GM12873 (cell line): ENCODE measurements at regions not wholly inside any gene's neighbourhood (a gene's known extent, or its start where the extent isn't known, plus 50 kb on each side); places are given as distances from the start of the nearest gene placed in this dataset.

Experiments used
- TF ChIP-seq, protein P1 (sequence below): IDR thresholded peaks from 2 replicates; pipeline ENCODE4 v1.5.1; 2012; ENCODE audit warnings: low read depth, mild to moderate bottlenecking, moderate library complexity, low read length, control low read depth; ENCODE audit not compliant: insufficient read depth; ENCODE audit errors: missing control alignments

DNA sequence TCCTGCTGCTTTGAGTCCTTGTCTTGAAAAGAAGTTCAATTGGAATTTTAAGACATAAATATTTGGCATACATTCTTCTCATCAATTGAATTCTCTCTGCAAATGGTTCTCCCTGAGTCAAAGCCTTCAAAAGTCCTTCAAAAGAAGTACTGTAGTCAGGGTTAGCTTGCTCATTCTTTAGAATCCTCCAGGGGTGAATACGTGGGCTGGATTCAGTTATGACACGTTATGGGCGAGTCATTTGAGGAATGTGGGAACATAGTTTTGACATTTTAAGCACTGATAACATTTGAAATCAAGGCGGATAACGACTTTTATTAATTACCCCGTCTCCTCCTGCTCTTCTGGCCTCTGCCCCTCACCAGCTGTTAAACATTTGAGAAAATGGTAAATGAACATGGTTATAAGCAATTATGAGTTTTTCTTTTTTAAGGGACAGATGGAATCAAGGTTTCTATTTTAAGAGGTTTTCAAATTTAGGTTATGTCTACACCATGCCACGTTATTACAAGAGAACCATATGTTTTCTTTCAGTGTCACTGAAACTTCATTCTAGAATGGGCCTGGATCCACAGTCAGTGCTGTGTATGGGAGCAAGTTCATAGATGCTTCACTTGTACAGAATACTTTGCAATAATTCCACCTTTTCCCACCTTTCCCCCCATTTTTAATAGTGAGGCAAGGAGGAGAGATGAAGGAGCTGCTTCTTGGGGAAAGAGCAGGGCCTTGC, 273.1 kb downstream of the TSN start:
- TF ChIP-seq, protein P1, sequence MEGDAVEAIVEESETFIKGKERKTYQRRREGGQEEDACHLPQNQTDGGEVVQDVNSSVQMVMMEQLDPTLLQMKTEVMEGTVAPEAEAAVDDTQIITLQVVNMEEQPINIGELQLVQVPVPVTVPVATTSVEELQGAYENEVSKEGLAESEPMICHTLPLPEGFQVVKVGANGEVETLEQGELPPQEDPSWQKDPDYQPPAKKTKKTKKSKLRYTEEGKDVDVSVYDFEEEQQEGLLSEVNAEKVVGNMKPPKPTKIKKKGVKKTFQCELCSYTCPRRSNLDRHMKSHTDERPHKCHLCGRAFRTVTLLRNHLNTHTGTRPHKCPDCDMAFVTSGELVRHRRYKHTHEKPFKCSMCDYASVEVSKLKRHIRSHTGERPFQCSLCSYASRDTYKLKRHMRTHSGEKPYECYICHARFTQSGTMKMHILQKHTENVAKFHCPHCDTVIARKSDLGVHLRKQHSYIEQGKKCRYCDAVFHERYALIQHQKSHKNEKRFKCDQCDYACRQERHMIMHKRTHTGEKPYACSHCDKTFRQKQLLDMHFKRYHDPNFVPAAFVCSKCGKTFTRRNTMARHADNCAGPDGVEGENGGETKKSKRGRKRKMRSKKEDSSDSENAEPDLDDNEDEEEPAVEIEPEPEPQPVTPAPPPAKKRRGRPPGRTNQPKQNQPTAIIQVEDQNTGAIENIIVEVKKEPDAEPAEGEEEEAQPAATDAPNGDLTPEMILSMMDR, result no peak

DNA sequence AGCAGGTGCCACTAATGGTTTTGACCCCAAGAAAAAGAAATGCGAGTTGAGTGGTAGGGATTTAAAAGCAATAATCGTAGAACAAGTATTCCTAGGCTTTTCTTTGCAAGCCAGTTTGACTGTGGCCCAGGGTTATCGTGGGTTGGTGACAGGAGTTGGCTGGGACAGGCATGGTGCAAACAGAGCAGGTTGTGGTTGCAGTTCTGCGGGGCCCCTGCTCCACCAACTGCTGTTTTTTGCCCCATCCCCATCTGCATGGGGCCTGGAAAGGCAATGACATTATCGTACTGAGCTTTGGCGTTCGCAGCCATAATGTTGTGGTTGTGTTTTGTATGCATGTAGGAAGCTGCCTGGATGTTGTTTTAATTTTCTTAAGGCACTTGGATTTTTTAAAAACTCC, 274.0 kb downstream of the TSN start:
- TF ChIP-seq, protein P1, result no peak

DNA sequence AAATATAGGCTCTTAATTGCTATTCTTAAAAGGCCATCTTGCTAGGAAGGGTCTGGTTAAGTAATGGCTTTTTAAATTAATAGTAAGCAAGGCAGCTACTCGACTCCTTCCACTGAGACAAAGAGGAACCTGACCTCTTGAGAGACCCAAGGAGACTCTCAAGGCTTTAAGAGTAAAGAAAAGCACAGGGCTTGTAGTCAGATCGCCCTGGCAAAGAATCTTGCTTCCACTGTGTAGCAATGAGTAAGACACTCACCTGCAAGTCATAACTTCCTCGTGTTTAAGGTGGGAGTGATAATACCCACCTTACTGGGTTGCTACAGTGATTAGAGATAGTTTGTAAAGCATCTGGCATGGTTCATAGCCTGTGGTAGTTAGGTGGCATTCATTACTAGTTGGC, 274.5 kb downstream of the TSN start:
- TF ChIP-seq, protein P1, result no peak

DNA sequence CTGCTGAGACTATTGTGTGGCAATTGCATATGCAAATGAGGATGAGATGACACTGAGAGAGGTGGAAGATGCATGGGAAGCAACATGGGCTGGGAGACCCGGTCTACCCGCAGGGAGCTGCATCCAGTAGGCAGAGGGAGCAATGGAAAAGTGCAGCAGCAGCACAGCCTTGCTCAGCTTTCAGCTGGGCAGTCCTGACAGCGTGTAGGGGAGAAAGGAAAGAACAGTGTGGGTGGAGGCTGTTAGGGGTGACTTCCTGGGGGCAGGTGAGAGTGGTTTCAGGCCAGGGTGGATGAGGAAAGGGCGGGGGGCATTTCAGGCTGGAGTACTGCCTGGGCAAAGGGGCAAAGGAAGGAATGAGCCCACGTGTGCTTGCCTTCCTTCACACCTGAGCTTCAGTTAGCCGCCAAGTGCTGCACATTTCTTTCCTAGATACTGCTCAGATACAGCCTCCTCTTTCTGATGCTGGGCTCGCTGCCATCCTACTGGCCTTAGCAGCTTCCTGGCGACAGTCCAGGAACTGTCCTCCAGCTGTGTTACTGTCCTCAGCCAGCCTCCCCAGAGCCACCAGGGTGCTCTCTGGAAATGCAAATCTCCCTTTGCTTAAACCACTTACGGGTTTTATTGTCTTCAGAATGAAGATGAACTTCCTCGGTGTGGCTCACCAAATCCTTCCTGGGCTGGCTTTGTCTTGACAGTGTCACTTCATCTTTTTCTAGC, 276.3 kb downstream of the TSN start:
- TF ChIP-seq, protein P1, result no peak

DNA sequence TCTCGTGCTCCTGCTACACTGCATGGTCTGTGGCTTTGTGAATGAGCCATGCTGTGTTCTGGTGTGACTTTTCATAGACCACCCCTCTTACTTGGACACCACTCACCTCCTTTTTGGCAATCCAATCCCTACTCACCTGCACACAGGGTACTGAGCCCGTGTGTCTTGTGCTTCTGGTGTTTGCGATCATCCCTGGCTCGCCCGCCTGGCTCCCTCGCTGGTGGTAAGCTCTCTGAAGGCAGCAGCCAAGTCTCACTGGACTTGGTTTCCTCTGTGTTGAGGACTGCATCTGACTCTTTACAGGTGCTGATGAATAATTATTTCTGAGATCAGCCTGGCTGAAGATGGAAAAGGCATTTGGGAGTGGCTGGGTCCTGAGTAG, 276.8 kb downstream of the TSN start:
- TF ChIP-seq, protein P1, result no peak

DNA sequence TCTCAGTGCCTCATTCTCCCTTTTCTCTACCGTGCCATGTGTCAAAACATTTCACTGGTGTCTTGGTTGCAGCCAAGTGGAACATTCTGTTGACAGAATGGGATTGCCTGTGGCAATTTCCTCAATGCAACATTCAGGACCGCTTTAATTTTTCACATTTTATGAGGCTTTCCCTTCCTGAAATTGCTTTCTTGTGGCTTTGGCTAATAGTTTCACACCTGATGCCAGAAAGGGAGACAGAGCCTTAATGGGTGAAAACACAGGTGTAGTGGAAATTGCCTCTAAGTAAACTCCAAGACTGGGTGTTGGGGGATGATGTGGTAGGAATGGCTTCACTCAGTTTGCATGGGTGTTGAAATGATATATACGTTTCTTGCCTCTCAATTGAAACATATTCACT, 278.3 kb downstream of the TSN start:
- TF ChIP-seq, protein P1, result no peak

DNA sequence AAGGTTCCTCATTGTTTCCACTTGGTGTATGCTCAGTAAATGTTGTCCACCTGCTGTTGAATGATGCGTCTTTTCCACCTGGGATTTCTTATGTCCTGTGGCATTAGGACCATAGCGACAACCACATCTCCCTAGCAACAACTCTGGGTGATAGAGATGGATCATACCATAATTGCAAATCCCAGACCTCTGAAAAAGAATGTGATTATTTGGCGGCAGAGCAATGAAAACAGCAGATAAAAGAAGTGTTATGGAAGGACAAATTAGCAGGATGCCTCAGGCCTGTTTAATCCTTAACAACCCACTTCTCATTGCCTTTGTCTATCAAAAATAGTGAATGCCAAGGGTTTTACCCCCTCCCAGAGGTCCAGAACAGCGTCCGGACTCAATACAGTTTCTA, 278.9 kb downstream of the TSN start:
- TF ChIP-seq, protein P1, result no peak
